ENCODE measurements at regions not wholly inside any gene's neighbourhood (a gene's known extent, or its start where the extent isn't known, plus 50 kb on each side); places are given as distances from the start of the nearest gene placed in this dataset.

GRCh38 chr17:77695386-77695785 lies 263.1 kb upstream of the TNRC6C start:
- TF ChIP-seq CTCF (IDR thresholded peaks at IDR 0.05; ENCODE audit: insufficient read depth, low read length, poor library complexity, severe bottlenecking), result no peak
- H3K4me3 ChIP-seq (replicated peaks; ENCODE audit: low read depth, low read length), result no peak overlapping the region
- no peaks in the 10 kb centered on the region for H3K36me3 ChIP-seq (ENCODE audit: control insufficient read depth, insufficient read depth, low read length)
- DNase-seq (ENCODE audit: extremely low read depth, insufficient read length), result no peak
- no peaks in the 10 kb centered on the region; the same call in 1 of the 2 replicates for H3K27me3 ChIP-seq (replicated peaks; ENCODE audit: control insufficient read depth, insufficient read depth, low read length)

GRCh38 chr17:77696151-77696720 lies 262.3 kb upstream of the TNRC6C start:
- no peak for TF ChIP-seq CTCF (IDR thresholded peaks at IDR 0.05; ENCODE audit: insufficient read depth, low read length, poor library complexity, severe bottlenecking)
- no peak for DNase-seq (ENCODE audit: extremely low read depth, insufficient read length)

GRCh38 chr17:77696721-77697460 lies 261.6 kb upstream of the TNRC6C start:
- no peak overlapping the region for H3K4me3 ChIP-seq (replicated peaks; ENCODE audit: low read depth, low read length)
- no peaks in the 10 kb centered on the region; the same call in 1 of the 2 replicates for H3K27me3 ChIP-seq (replicated peaks; ENCODE audit: control insufficient read depth, insufficient read depth, low read length)

More at GRCh38 chr17:77696151-77696720, 262.3 kb upstream of the TNRC6C start:
- no peaks in the 10 kb centered on the region for H3K36me3 ChIP-seq (ENCODE audit: control insufficient read depth, insufficient read depth, low read length)
- H3K4me3 ChIP-seq (replicated peaks; ENCODE audit: low read depth, low read length), result no peak overlapping the region
- no peaks in the 10 kb centered on the region; the same call in 1 of the 2 replicates for H3K27me3 ChIP-seq (replicated peaks; ENCODE audit: control insufficient read depth, insufficient read depth, low read length)

GRCh38 chr17:77697480-77698400 lies 260.8 kb upstream of the TNRC6C start:
- DNase-seq (ENCODE audit: extremely low read depth, insufficient read length), result no peak
- H3K4me3 ChIP-seq (replicated peaks; ENCODE audit: low read depth, low read length), result no peak overlapping the region
- H3K27me3 ChIP-seq (replicated peaks; ENCODE audit: control insufficient read depth, insufficient read depth, low read length), result no peaks in the 10 kb centered on the region; the same call in 1 of the 2 replicates
- no peak for TF ChIP-seq CTCF (IDR thresholded peaks at IDR 0.05; ENCODE audit: insufficient read depth, low read length, poor library complexity, severe bottlenecking)
- no peaks in the 10 kb centered on the region for H3K36me3 ChIP-seq (ENCODE audit: control insufficient read depth, insufficient read depth, low read length)

More at GRCh38 chr17:77696721-77697460, 261.6 kb upstream of the TNRC6C start:
- no peaks in the 10 kb centered on the region for H3K36me3 ChIP-seq (ENCODE audit: control insufficient read depth, insufficient read depth, low read length)
- no peak for TF ChIP-seq CTCF (IDR thresholded peaks at IDR 0.05; ENCODE audit: insufficient read depth, low read length, poor library complexity, severe bottlenecking)
- DNase-seq (ENCODE audit: extremely low read depth, insufficient read length), result no peak

GRCh38 chr17:77698903-77699623 lies 259.4 kb upstream of the TNRC6C start:
- no peak overlapping the region for H3K4me3 ChIP-seq (replicated peaks; ENCODE audit: low read depth, low read length)
- no peaks in the 10 kb centered on the region; the same call in 1 of the 2 replicates for H3K27me3 ChIP-seq (replicated peaks; ENCODE audit: control insufficient read depth, insufficient read depth, low read length)
- no peaks in the 10 kb centered on the region for H3K36me3 ChIP-seq (ENCODE audit: control insufficient read depth, insufficient read depth, low read length)
- TF ChIP-seq CTCF (IDR thresholded peaks at IDR 0.05; ENCODE audit: insufficient read depth, low read length, poor library complexity, severe bottlenecking), result no peak
- DNase-seq (ENCODE audit: extremely low read depth, insufficient read length), result no peak

All from GM06990 (cell line).